ENCODE measurements at regions not wholly inside any gene's neighbourhood (a gene's known extent, or its start where the extent isn't known, plus 50 kb on each side); places are given as distances from the start of the nearest gene placed in this dataset.

GRCh38 chr12:65663097-65663496 lies 161.2 kb upstream of the HMGA2 start:
- H3K9me3 ChIP-seq (ENCODE audit: low read length), result no peaks in the 10 kb centered on the region
- POLR2A ChIA-PET (ENCODE audit: unreplicated experiment), result no interaction called here
- H3K79me2 ChIP-seq (ENCODE audit: low read length), result no peaks in the 10 kb centered on the region
- peaks cover 9% of the 10 kb centered on the region; the same call in 1 of the 2 replicates for H3K4me1 ChIP-seq (ENCODE audit: insufficient read depth, low read length)
- BruUV-seq (replicated peaks), result TSS peak; percentile 91
- H3K4me3 ChIP-seq (ENCODE audit: low read length), result no peak overlapping the region
- CTCF ChIA-PET, result no interaction called here
- H3K9me2 ChIP-seq (replicated peaks; ENCODE audit: low read length), result no peaks in the 10 kb centered on the region
- peak overlapping the region; percentile 26 for H3K9ac ChIP-seq (ENCODE audit: low read length)
- no peak overlapping the region for H2AFZ ChIP-seq (ENCODE audit: low read length)
- intact Hi-C loops (cut with micrococcal nuclease), result no loop called here
- no peaks in the 10 kb centered on the region for H3F3A ChIP-seq (ENCODE audit: low read length, unreplicated experiment)
- no peaks in the 10 kb centered on the region for H3K27me3 ChIP-seq (ENCODE audit: low read length)
- no peak overlapping the region for H3K4me2 ChIP-seq (ENCODE audit: low read length)
- DNase-seq (no peak), ATAC-seq (no peak)
- no peaks in the 10 kb centered on the region for H4K20me1 ChIP-seq (ENCODE audit: low read length)
- TF ChIP-seq EZH2 (IDR thresholded peaks at IDR 0.05; ENCODE audit: low read length, unreplicated experiment), result no peak
- TF ChIP-seq CTCF (conservative IDR thresholded peaks at IDR 0.05; ENCODE audit: low read depth, low read length), result no peak
- no peak for TF ChIP-seq EZH2phosphoT487 (IDR thresholded peaks at IDR 0.05; ENCODE audit: borderline replicate concordance, low read length)
- no peaks in the 10 kb centered on the region for H3K36me3 ChIP-seq (ENCODE audit: low read depth, low read length)
- peak overlapping the region; percentile 78 for H3K27ac ChIP-seq (ENCODE audit: low read length)

- Histone ChIP-seq H2AFZ (ENCODE audit: low read length) (no peak overlapping the region), H3K36me3 (ENCODE audit: low read depth, low read length) (no peaks in the 10 kb centered on the region), H3K9me3 (ENCODE audit: low read length) (no peaks in the 10 kb centered on the region), H3K27ac (ENCODE audit: low read length) (peak overlapping the region; percentile 78), H3K27me3 (ENCODE audit: low read length) (no peaks in the 10 kb centered on the region), H3K9me2 (replicated peaks; ENCODE audit: low read length) (no peaks in the 10 kb centered on the region), H3K9ac (ENCODE audit: low read length) (peak overlapping the region; percentile 33), H3K4me1 (ENCODE audit: insufficient read depth, low read length) (peaks cover 11% of the 10 kb centered on the region), H3K79me2 (ENCODE audit: low read length) (no peaks in the 10 kb centered on the region), H3K4me3 (ENCODE audit: low read length) (no peak overlapping the region), H4K20me1 (ENCODE audit: low read length) (no peaks in the 10 kb centered on the region), H3K4me2 (ENCODE audit: low read length) (no peak overlapping the region), H3F3A (ENCODE audit: low read length, unreplicated experiment) (no peaks in the 10 kb centered on the region)
- POLR2A ChIA-PET (ENCODE audit: unreplicated experiment), result no interaction called here
- peak; percentile 57 for DNase-seq
- CTCF ChIA-PET, result no interaction called here
- intact Hi-C loops (cut with micrococcal nuclease), result no loop called here
- BruUV-seq (replicated peaks), result no TSS peak
- TF ChIP-seq CTCF (conservative IDR thresholded peaks at IDR 0.05; ENCODE audit: low read depth, low read length) (no peak), EZH2 (IDR thresholded peaks at IDR 0.05; ENCODE audit: low read length, unreplicated experiment) (no peak), EZH2phosphoT487 (IDR thresholded peaks at IDR 0.05; ENCODE audit: borderline replicate concordance, low read length) (no peak)
- ATAC-seq, result peak; percentile 42
These were observed 160.6 kb upstream of the HMGA2 start for GRCh38 chr12:65663648-65664047.

GRCh38 chr12:65664715-65665250 lies 159.5 kb upstream of the HMGA2 start:
- H4K20me1 ChIP-seq (ENCODE audit: low read length), result no peaks in the 10 kb centered on the region
- H3K9ac ChIP-seq (ENCODE audit: low read length), result peak overlapping the region; percentile 33; the same call in 1 of the 2 replicates
- ATAC-seq (no peak), DNase-seq (no peak)
- no peak overlapping the region for H3K4me3 ChIP-seq (ENCODE audit: low read length)
- TF ChIP-seq CTCF (conservative IDR thresholded peaks at IDR 0.05; ENCODE audit: low read depth, low read length), result no peak
- no peak for TF ChIP-seq EZH2phosphoT487 (IDR thresholded peaks at IDR 0.05; ENCODE audit: borderline replicate concordance, low read length)
- TF ChIP-seq EZH2 (IDR thresholded peaks at IDR 0.05; ENCODE audit: low read length, unreplicated experiment), result no peak
- H3K9me3 ChIP-seq (ENCODE audit: low read length), result no peaks in the 10 kb centered on the region
- CTCF ChIA-PET, result no interaction called here
- peaks cover 20% of the 10 kb centered on the region for H3K4me1 ChIP-seq (ENCODE audit: insufficient read depth, low read length)
- H3K27ac ChIP-seq (ENCODE audit: low read length), result peak overlapping the region; percentile 78
- H3K9me2 ChIP-seq (replicated peaks; ENCODE audit: low read length), result no peaks in the 10 kb centered on the region
- BruUV-seq (replicated peaks), result no TSS peak
- H2AFZ ChIP-seq (ENCODE audit: low read length), result no peak overlapping the region
- H3K4me2 ChIP-seq (ENCODE audit: low read length), result no peak overlapping the region
- no peaks in the 10 kb centered on the region for H3K27me3 ChIP-seq (ENCODE audit: low read length)
- no peaks in the 10 kb centered on the region for H3K79me2 ChIP-seq (ENCODE audit: low read length)
- H3K36me3 ChIP-seq (ENCODE audit: low read depth, low read length), result no peaks in the 10 kb centered on the region
- no peaks in the 10 kb centered on the region for H3F3A ChIP-seq (ENCODE audit: low read length, unreplicated experiment)
- POLR2A ChIA-PET (ENCODE audit: unreplicated experiment), result no interaction called here
- intact Hi-C loops (cut with micrococcal nuclease), result no loop called here
